Lower lobe of right lung (tissue), 2 donors: ENCODE measurements at regions not wholly inside any gene's neighbourhood (a gene's known extent, or its start where the extent isn't known, plus 50 kb on each side); places are given as distances from the start of the nearest gene placed in this dataset.

Experiments
- ATAC-seq, 2 donors: fragments of 200-7000 bp; cut with Tn5 transposase; one replicate each; pipeline ENCODE4 v1.9.1; 2020 to 2022; ENCODE audit warnings: mild to moderate bottlenecking in 2 of 2, moderate library complexity in 2 of 2
- DNase-seq: peaks from one replicate; pipeline ENCODE4 v3.0.0-alpha.2; 2020
- H3K27ac ChIP-seq: fragments of 200-600 bp; one replicate; pipeline ENCODE4 v1.8.0; 2022
- H3K27me3 ChIP-seq: fragments of 200-600 bp; one replicate; pipeline ENCODE4 v1.8.0; 2022; ENCODE audit warnings: low read depth
- H3K36me3 ChIP-seq: fragments of 200-600 bp; one replicate; pipeline ENCODE4 v1.8.0; 2022; ENCODE audit warnings: mild to moderate bottlenecking
- H3K4me1 ChIP-seq: fragments of 200-600 bp; one replicate; pipeline ENCODE4 v1.8.0; 2022
- H3K4me3 ChIP-seq: fragments of 200-600 bp; one replicate; pipeline ENCODE4 v1.8.0; 2022; ENCODE audit warnings: mild to moderate bottlenecking
- H3K9me3 ChIP-seq: fragments of 200-600 bp; one replicate; pipeline ENCODE4 v1.8.0; 2022
- intact Hi-C: fragments of 100-400 bp; cut with DNase I; formaldehyde crosslinking; loops from one replicate; pipeline ENCODE4 v1.11.0; 2022
- TF ChIP-seq, protein P1 (sequence below): fragments of 200-600 bp; IDR thresholded peaks from one replicate; pipeline ENCODE4 v1.8.0; 2022; ENCODE audit warnings: antibody characterized with exemption, mild to moderate bottlenecking
- donor health status: DM: no; HTN: yes; CAD: no; lungs with severe emphysema.

- Histone ChIP-seq H3K27ac (no peak overlapping the region), H3K36me3 (no peaks in the 10 kb centered on the region), H3K27me3 (no peaks in the 10 kb centered on the region), H3K4me1 (no peaks in the 10 kb centered on the region), H3K4me3 (no peak overlapping the region), H3K9me3 (no peaks in the 10 kb centered on the region)
- DNase-seq, result no peak
- ATAC-seq, result no peak
- intact Hi-C loops, result no loop called here
- TF ChIP-seq, protein P1, sequence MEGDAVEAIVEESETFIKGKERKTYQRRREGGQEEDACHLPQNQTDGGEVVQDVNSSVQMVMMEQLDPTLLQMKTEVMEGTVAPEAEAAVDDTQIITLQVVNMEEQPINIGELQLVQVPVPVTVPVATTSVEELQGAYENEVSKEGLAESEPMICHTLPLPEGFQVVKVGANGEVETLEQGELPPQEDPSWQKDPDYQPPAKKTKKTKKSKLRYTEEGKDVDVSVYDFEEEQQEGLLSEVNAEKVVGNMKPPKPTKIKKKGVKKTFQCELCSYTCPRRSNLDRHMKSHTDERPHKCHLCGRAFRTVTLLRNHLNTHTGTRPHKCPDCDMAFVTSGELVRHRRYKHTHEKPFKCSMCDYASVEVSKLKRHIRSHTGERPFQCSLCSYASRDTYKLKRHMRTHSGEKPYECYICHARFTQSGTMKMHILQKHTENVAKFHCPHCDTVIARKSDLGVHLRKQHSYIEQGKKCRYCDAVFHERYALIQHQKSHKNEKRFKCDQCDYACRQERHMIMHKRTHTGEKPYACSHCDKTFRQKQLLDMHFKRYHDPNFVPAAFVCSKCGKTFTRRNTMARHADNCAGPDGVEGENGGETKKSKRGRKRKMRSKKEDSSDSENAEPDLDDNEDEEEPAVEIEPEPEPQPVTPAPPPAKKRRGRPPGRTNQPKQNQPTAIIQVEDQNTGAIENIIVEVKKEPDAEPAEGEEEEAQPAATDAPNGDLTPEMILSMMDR, result no peak
These were observed 281.4 kb upstream of the TAC1 start for GRCh38 chr7:97450516-97450915.

DNA sequence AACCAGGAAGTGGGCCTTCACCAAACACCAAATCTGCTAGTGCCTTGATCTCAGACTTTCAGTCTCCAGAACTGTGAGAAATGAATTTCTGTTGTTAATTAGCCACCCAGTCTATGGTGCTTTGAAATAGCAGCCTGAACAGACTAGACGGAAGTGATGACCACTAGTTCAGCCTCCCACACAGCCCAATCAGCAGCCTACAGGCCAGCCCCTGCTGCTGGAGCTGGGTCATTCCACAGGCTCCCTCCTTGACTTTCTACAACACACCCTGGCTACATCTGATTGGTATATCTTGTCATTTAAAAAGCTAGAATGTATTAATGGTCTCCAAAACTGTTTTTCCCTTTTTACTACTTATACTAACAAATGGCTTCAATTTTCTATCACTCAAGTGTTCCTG is 277.2 kb upstream of the TAC1 start:
- Histone ChIP-seq H3K36me3 (no peaks in the 10 kb centered on the region), H3K27me3 (no peaks in the 10 kb centered on the region), H3K4me1 (no peaks in the 10 kb centered on the region), H3K4me3 (no peak overlapping the region), H3K27ac (no peak overlapping the region), H3K9me3 (no peaks in the 10 kb centered on the region)
- DNase-seq (no peak), ATAC-seq (no peak)
- intact Hi-C loops, result no loop called here
- TF ChIP-seq, protein P1, result no peak

GRCh38 chr7:97457054-97457453 is 274.8 kb upstream of the TAC1 start:
- H3K4me1 ChIP-seq, result no peaks in the 10 kb centered on the region
- no peaks in the 10 kb centered on the region for H3K36me3 ChIP-seq
- no peak overlapping the region for H3K4me3 ChIP-seq
- no peak for ATAC-seq
- TF ChIP-seq, protein P1, result no peak
- H3K27ac ChIP-seq, result no peak overlapping the region
- no peaks in the 10 kb centered on the region for H3K9me3 ChIP-seq
- DNase-seq, result no peak
- no peaks in the 10 kb centered on the region for H3K27me3 ChIP-seq
- intact Hi-C loops, result no loop called here

DNA sequence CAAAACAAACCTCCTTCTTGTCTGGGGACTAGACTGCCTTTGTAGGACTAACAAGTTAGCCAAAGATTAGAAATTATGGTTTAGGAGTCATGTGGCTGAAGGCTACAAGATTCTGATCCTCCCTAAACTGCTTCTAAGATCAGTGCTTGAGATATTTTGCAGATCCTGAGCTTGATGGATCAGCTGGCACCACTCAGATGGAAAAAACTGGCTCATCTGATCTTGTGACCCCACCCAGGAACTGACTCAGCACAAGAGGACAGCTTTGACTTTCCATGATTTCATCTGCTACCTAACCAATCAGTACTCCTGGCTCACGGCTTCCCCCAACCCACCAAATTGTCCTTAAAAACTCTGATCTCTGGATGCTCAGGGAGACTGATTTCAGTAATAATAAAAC is 271.5 kb upstream of the TAC1 start:
- no peaks in the 10 kb centered on the region for H3K27me3 ChIP-seq
- no peak overlapping the region for H3K27ac ChIP-seq
- no peaks in the 10 kb centered on the region for H3K9me3 ChIP-seq
- DNase-seq, result no peak
- H3K4me1 ChIP-seq, result no peaks in the 10 kb centered on the region
- H3K36me3 ChIP-seq, result no peaks in the 10 kb centered on the region
- TF ChIP-seq, protein P1, result no peak
- no peak for ATAC-seq
- no peak overlapping the region for H3K4me3 ChIP-seq
- intact Hi-C loops, result no loop called here

GRCh38 chr7:97461596-97461995 is 270.3 kb upstream of the TAC1 start:
- ATAC-seq, result no peak

More at GRCh38 chr7:97461596-97461995, 270.3 kb upstream of the TAC1 start:
- Histone ChIP-seq H3K9me3 (no peaks in the 10 kb centered on the region), H3K4me3 (no peak overlapping the region), H3K27ac (no peak overlapping the region), H3K36me3 (no peaks in the 10 kb centered on the region), H3K27me3 (no peaks in the 10 kb centered on the region), H3K4me1 (no peaks in the 10 kb centered on the region)
- DNase-seq, result no peak
- TF ChIP-seq, protein P1, result no peak
- intact Hi-C loops, result no loop called here
